GM12878 (cell line): ENCODE measurements at regions not wholly inside any gene's neighbourhood (a gene's known extent, or its start where the extent isn't known, plus 50 kb on each side); places are given as distances from the start of the nearest gene placed in this dataset.
"Not testable (repeated sequence)": the region's sequence is repeated elsewhere in the genome, so short reads cannot be mapped to it uniquely, and the experiment has no call there.

ENCODE experiments used
- ATAC-seq: fragments of 200-7000 bp; cut with Tn5 transposase; 3 replicates; pipeline ENCODE4 v1.9.1; 2020; ENCODE audit warnings: mild to moderate bottlenecking, moderate library complexity
- BruUV-seq: library from RNA; stranded (reverse); fragments of 400-500 nt; replicated peaks from 2 replicates; lab custom pipeline; 2021; lab: Mats Ljungman, UMichigan
- CTCF ChIA-PET: fragments of 300-600 bp; sonication (Branson Sonifier 250); formaldehyde crosslinking; extraction: SDS; loops from one replicate; lab custom pipeline; 2021; ENCODE audit warnings: inconsistent platforms; lab: Yijun Ruan, JAX
- POLR2A ChIA-PET: fragments of 350-600 bp; formaldehyde crosslinking; extraction: SDS; loops from one replicate; lab custom pipeline; 2021; ENCODE audit warnings: inconsistent platforms; lab: Charles Lee
- RAD21 ChIA-PET: fragments of 300-600 bp; sonication (Branson Sonifier 250); formaldehyde crosslinking; loops from one replicate; lab custom pipeline; 2023; ENCODE audit warnings: antibody characterized with exemption; ENCODE audit not compliant: unreplicated experiment; lab: Charles Lee
- SMC1A ChIA-PET: fragments of 300-600 bp; sonication (Branson Sonifier 250); formaldehyde crosslinking; loops from one replicate; lab custom pipeline; 2023; ENCODE audit not compliant: unreplicated experiment, uncharacterized antibody; lab: Charles Lee
- DNase-seq: peaks from one replicate; pipeline ENCODE4 v3.0.0-alpha.2; 2011; ENCODE audit warnings: low read depth, low spot score
- FAIRE-seq: peaks from 3 replicates; lab custom pipeline; 2011; peaks lifted over from hg19 to GRCh38; lab: Jason Lieb, UNC
- H2AFZ ChIP-seq: 2 replicates; pipeline ENCODE4 v1.6.0; 2011; ENCODE audit warnings: low read depth, low read length, control low read depth; ENCODE audit not compliant: control insufficient read depth
- H3K27ac ChIP-seq: 2 replicates; pipeline ENCODE4 v1.5.1; 2011; ENCODE audit warnings: control low read depth; ENCODE audit not compliant: control insufficient read depth, insufficient read depth
- H3K27me3 ChIP-seq, 2 experiments: replicated peaks in 1 of 2; 2 replicates each; pipeline versions ENCODE4 v1.6.0 to v1.6.1; 2011; ENCODE audit warnings: low read length in 1 of 2; ENCODE audit not compliant: control insufficient read depth in 2 of 2, insufficient read depth in 2 of 2
- H3K36me3 ChIP-seq, 2 experiments: 2 replicates each; pipeline ENCODE4 v1.5.1; 2011; ENCODE audit warnings: low read length in 1 of 2; ENCODE audit not compliant: control insufficient read depth in 2 of 2, insufficient read depth in 2 of 2
- H3K4me1 ChIP-seq: 2 replicates; pipeline ENCODE4 v1.6.1; 2011; ENCODE audit warnings: mild to moderate bottlenecking, low read length, moderate library complexity, mixed read lengths; ENCODE audit not compliant: control insufficient read depth, insufficient read depth
- H3K4me2 ChIP-seq: 2 replicates; pipeline ENCODE4 v1.6.0; 2011; ENCODE audit warnings: control low read depth; ENCODE audit not compliant: control insufficient read depth, insufficient read depth
- H3K4me3 ChIP-seq: fragments of 200-600 bp; sonication (generic); 2 replicates; pipeline ENCODE4 v1.5.1; 2016
- H3K79me2 ChIP-seq: 2 replicates; pipeline ENCODE4 v1.6.0; 2011; ENCODE audit warnings: low read length; ENCODE audit not compliant: control insufficient read depth, insufficient read depth
- H3K9ac ChIP-seq: 2 replicates; pipeline ENCODE4 v1.8.0; 2011; ENCODE audit warnings: low read length, control low read depth, mixed read lengths; ENCODE audit not compliant: control insufficient read depth, insufficient read depth
- H3K9me3 ChIP-seq: replicated peaks from 3 replicates; pipeline ENCODE4 v1.5.1; 2011; ENCODE audit warnings: mild to moderate bottlenecking, low read length; ENCODE audit not compliant: control insufficient read depth, insufficient read depth
- H4K20me1 ChIP-seq: 2 replicates; pipeline ENCODE4 v1.6.0; 2011; ENCODE audit not compliant: control insufficient read depth, insufficient read depth
- CBX5 ChIP-seq: sonication (generic); IDR thresholded peaks from 2 replicates; pipeline ENCODE4 v1.6.1; 2016; ENCODE audit warnings: low read depth, moderate library complexity, mild to moderate bottlenecking, inconsistent platforms
- CHD1 ChIP-seq: IDR thresholded peaks from 2 replicates; pipeline ENCODE4 v1.6.1; 2012; ENCODE audit warnings: low read depth, low read length, improper control_type of control experiment
- CHD4 ChIP-seq: fragments of 200-600 bp; sonication (generic); IDR thresholded peaks from 2 replicates; pipeline ENCODE4 v1.6.1; 2016; ENCODE audit warnings: mild to moderate bottlenecking
- ELK1 ChIP-seq: IDR thresholded peaks from 2 replicates; pipeline ENCODE4 v1.6.1; 2012; ENCODE audit warnings: low read depth, low read length, improper control_type of control experiment
- GABPA ChIP-seq: IDR thresholded peaks from 2 replicates; pipeline ENCODE4 v1.6.1; 2014; ENCODE audit warnings: antibody characterized with exemption, low read depth, mild to moderate bottlenecking, inconsistent platforms
- HCFC1 ChIP-seq: fragments of 150-350 bp; IDR thresholded peaks from 2 replicates; pipeline ENCODE4 v1.6.1; 2014; ENCODE audit warnings: low read length
- MTA3 ChIP-seq: IDR thresholded peaks from 2 replicates; pipeline ENCODE4 v1.6.1; 2012; ENCODE audit warnings: low read length, inconsistent platforms, borderline replicate concordance
- RAD21 ChIP-seq: IDR thresholded peaks from 2 replicates; pipeline ENCODE4 v1.6.1; 2011; ENCODE audit warnings: mild to moderate bottlenecking, low read depth, low read length, moderate library complexity; ENCODE audit not compliant: insufficient read depth
- SIX5 ChIP-seq: IDR thresholded peaks from 2 replicates; pipeline ENCODE4 v1.6.1; 2011; ENCODE audit warnings: mild to moderate bottlenecking, low read depth, low read length, moderate library complexity; ENCODE audit not compliant: severe bottlenecking
- TCF12 ChIP-seq: IDR thresholded peaks from 2 replicates; pipeline ENCODE4 v1.6.1; 2011; ENCODE audit warnings: low read depth, mild to moderate bottlenecking, low read length
- WRNIP1 ChIP-seq: IDR thresholded peaks from 2 replicates; pipeline ENCODE4 v1.6.1; 2011; ENCODE audit warnings: low read depth, low read length, improper control_type of control experiment, borderline replicate concordance
- WGBS: methylation state at CpG from one replicate; pipeline ENCODE4 v1.1.6; 2016; ENCODE audit warnings: low lambda C conversion rate; ENCODE audit not compliant: insufficient replicate concordance, insufficient coverage; ENCODE audit errors: missing lambda C conversion rate; 5-methylcytosine and 5-hydroxymethylcytosine counted together
- in situ Hi-C: fragments of 300-500 bp; cut with MboI; formaldehyde crosslinking; loops from 9 replicates; pipeline ENCODE4 v1.14.3; 2018; ENCODE audit warnings: mixed read lengths
- intact Hi-C: fragments of 100-400 bp; cut with micrococcal nuclease; formaldehyde crosslinking; loops from one replicate; pipeline ENCODE4 v1.14.2; 2022; ENCODE audit not compliant: unreplicated experiment
- TF ChIP-seq, protein P1 (sequence below): fragments of 450-650 bp; IDR thresholded peaks from 2 replicates; pipeline ENCODE4 v1.6.1; 2017; ENCODE audit warnings: borderline replicate concordance
- TF ChIP-seq, protein P2 (sequence below): IDR thresholded peaks from 2 replicates; pipeline ENCODE4 v1.6.1; 2011; ENCODE audit warnings: borderline replicate concordance, low read depth, mild to moderate bottlenecking, moderate library complexity, low read length; ENCODE audit not compliant: insufficient read depth, poor library complexity, severe bottlenecking

- TF ChIP-seq CHD4 (no peak), CHD1 (no peak), GABPA (no peak)
- TF ChIP-seq, protein P1, sequence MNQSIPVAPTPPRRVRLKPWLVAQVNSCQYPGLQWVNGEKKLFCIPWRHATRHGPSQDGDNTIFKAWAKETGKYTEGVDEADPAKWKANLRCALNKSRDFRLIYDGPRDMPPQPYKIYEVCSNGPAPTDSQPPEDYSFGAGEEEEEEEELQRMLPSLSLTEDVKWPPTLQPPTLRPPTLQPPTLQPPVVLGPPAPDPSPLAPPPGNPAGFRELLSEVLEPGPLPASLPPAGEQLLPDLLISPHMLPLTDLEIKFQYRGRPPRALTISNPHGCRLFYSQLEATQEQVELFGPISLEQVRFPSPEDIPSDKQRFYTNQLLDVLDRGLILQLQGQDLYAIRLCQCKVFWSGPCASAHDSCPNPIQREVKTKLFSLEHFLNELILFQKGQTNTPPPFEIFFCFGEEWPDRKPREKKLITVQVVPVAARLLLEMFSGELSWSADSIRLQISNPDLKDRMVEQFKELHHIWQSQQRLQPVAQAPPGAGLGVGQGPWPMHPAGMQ: no peak
These were observed 540.3 kb downstream of the GABRG2 start (continued) for GRCh38 chr5:162607879-162608278.

- H3K79me2 ChIP-seq, H4K20me1 ChIP-seq, H3K36me3 ChIP-seq, H3K27ac ChIP-seq, H3K4me3 ChIP-seq, DNase-seq, FAIRE-seq, BruUV-seq, RAD21 ChIA-PET, SMC1A ChIA-PET, H3K9ac ChIP-seq, CTCF ChIA-PET, H3K4me2 ChIP-seq, H2AFZ ChIP-seq, H3K4me1 ChIP-seq, in situ Hi-C loops, ATAC-seq, H3K9me3 ChIP-seq, intact Hi-C loops, H3K27me3 ChIP-seq: not testable (repeated sequence)
- POLR2A ChIA-PET: interaction anchor here (0.7 kb wide), 1 partner anchor 124 kb away, joined by 3 read pairs; no protein-coding TSS in a partner anchor
- WGBS: 59% methylated on average over 26 of the region's 26 CpGs
These were observed 554.2 kb downstream of the GABRG2 start for GRCh38 chr5:162621726-162622263.

GRCh38 chr5:162624110-162624509, 556.5 kb downstream of the GABRG2 start:
- 43% methylated on average over 5 of the region's 5 CpGs for whole genome bisulfite sequencing
- no peak for DNase-seq
- intact Hi-C loops (no loop called here), in situ Hi-C loops (no loop called here)
- RAD21 ChIA-PET: no interaction called here
- no TSS peak for BruUV-seq
- H3K36me3 ChIP-seq: no peaks in the 10 kb centered on the region
- H3K27ac ChIP-seq: no peak overlapping the region
- POLR2A ChIA-PET: interaction anchor here (0.6 kb wide), 1 partner anchor 29 kb away, joined by 3 read pairs; no protein-coding TSS in a partner anchor
- no peak overlapping the region for H3K4me2 ChIP-seq
- H3K4me3 ChIP-seq: no peak overlapping the region
- no peak overlapping the region for H2AFZ ChIP-seq
- FAIRE-seq: no peak
- H3K79me2 ChIP-seq: no peaks in the 10 kb centered on the region
- no peaks in the 10 kb centered on the region for H3K27me3 ChIP-seq
- no peak overlapping the region for H3K9ac ChIP-seq
- no peaks in the 10 kb centered on the region for H3K4me1 ChIP-seq
- CTCF ChIA-PET: no interaction called here
- SMC1A ChIA-PET: interaction anchor here (1.3 kb wide), 1 partner anchor 127 kb away, joined by 4 read pairs; no protein-coding TSS in a partner anchor
- H3K9me3 ChIP-seq: no peaks in the 10 kb centered on the region
- ATAC-seq: no peak
- H4K20me1 ChIP-seq: no peaks in the 10 kb centered on the region
- TF ChIP-seq SIX5: no peak
- TF ChIP-seq, protein P2, sequence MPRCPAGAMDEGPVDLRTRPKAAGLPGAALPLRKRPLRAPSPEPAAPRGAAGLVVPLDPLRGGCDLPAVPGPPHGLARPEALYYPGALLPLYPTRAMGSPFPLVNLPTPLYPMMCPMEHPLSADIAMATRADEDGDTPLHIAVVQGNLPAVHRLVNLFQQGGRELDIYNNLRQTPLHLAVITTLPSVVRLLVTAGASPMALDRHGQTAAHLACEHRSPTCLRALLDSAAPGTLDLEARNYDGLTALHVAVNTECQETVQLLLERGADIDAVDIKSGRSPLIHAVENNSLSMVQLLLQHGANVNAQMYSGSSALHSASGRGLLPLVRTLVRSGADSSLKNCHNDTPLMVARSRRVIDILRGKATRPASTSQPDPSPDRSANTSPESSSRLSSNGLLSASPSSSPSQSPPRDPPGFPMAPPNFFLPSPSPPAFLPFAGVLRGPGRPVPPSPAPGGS: no peak
- no peak for TF ChIP-seq ELK1
- no peak for TF ChIP-seq WRNIP1
- no peak for TF ChIP-seq CBX5
- TF ChIP-seq HCFC1: no peak
- no peak for TF ChIP-seq RAD21
- no peak for TF ChIP-seq TCF12
- TF ChIP-seq MTA3: no peak
